ENCODE measurements at regions not wholly inside any gene's neighbourhood (a gene's known extent, or its start where the extent isn't known, plus 50 kb on each side); places are given as distances from the start of the nearest gene placed in this dataset.

- no peak for DNase-seq
Measured at GRCh38 chr15:46266661-46267060, 631.8 kb downstream of the SQOR start.

GRCh38 chr15:46270481-46271147, 635.8 kb downstream of the SQOR start:
- DNase-seq, result no peak

DNA sequence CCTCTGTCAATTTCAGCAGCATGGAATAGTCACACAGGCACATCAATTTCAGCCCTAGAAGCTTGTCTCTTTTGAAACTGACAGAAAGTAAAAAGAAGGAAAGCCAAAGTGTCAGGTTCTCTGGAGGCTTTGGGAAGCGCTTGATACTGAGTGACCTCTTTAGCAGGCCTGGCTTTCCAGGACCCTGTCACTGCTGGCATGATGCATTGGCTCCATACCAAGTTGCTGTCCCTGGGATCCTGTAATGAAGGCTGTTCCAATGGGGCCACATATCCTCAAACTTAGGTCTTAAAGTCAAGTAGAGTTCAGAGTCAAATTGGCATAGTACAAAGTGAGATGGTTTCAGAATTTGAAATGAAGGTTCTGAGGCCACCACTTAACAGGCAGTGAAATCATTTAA, 640.9 kb downstream of the SQOR start:
- no peak for DNase-seq

DNA sequence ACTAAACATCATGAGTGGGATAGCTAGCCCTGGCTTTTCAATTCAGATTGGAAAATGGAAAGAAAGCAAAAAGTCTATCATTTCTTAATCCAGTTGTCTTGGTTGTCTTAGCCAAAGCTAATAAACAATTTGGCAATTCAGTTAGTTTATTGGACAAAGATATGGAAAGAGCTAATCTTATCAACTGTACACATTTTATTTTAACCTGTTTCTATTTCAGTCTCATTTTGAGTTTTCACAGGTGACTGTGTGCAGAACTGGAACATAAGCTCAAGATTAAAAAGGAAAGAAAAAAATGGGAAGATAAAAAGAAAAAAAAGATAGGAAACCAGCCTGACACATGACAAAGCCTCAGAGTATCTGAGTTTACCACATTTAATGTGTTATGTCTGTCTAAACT, 642.6 kb downstream of the SQOR start:
- no peak for DNase-seq

- DNase-seq, result no peak
Measured at GRCh38 chr15:46278062-46278461, 643.2 kb downstream of the SQOR start.

- DNase-seq, result no peak
Measured at GRCh38 chr15:46278486-46279090, 643.8 kb downstream of the SQOR start.

- no peak for DNase-seq
Measured at GRCh38 chr15:46280762-46281542, 646.1 kb downstream of the SQOR start.

DNA sequence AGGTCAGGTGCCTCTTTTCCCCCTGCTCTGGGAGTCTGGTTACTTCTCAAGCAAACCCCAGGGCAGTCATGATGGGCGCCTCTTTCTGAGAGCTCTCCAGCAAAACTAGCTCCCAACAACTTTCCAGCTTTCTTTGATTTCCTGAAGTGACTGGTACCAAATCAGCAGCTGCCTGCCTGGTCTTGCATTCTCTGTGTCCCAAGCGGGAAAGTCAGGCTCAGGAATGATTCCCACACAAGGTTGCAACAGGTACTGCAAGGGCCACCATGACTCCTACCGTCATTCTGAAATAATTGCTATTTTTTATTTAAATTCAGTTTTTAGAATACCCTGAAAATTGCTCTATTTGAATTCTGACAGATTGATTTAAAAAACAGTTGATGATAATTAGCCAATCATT, 658.7 kb downstream of the SQOR start:
- no peak for DNase-seq

- no peak for DNase-seq
Measured at GRCh38 chr15:46296002-46296401, 661.2 kb downstream of the SQOR start.

GRCh38 chr15:46296797-46297196, 662.0 kb downstream of the SQOR start:
- DNase-seq, result no peak

- DNase-seq, result no peak
Measured at GRCh38 chr15:46297766-46298165, 662.9 kb downstream of the SQOR start.

GRCh38 chr15:46300716-46301115, 665.9 kb downstream of the SQOR start:
- no peak for DNase-seq

- DNase-seq, result no peak
Measured at GRCh38 chr15:46301291-46301690, 666.5 kb downstream of the SQOR start.

GRCh38 chr15:46301826-46302225, 667.0 kb downstream of the SQOR start:
- DNase-seq, result no peak

DNA sequence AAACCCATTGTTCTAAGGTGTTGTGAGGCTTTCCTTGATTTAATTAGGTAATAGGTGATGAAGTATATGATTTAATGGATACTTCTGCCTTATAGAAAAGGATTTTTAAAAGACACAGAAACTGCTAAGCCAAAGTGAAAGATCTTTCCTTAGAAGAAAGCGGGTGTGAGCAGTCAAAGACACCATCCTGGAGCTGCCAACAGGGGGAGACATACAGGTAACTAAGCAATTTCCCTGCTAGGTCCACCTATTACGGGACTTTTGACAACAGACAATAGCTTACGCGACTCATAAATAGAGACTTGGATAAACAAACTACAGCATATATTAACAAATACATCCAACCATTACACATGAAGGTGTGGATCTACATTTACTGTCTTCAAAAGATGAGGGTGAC, 669.5 kb downstream of the SQOR start:
- no peak for DNase-seq

DNA sequence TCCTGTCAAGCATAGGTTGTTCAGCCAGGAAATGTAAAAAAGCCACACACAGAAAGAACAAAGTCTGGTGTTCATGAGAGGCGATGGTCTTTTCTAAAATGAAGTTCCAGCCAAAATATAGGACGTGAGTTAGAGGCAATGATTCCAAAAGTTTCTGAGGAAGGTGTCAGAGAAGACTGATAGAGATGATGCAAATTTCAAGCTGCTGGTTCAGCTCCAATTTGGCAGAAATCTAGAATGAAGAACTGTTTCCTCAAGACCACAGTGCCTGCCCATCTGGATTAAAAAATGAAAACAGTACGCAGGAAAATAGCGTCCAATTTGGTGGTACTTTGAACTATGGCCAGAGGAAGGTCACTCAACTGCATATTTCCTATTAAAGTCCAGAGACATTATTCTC, 672.9 kb downstream of the SQOR start:
- DNase-seq, result no peak

GRCh38 chr15:46309914-46310313, 675.1 kb downstream of the SQOR start:
- DNase-seq, result no peak

- DNase-seq, result no peak
Measured at GRCh38 chr15:46312133-46312740, 677.4 kb downstream of the SQOR start.

GRCh38 chr15:46315434-46315833, 680.6 kb downstream of the SQOR start:
- no peak for DNase-seq

GRCh38 chr15:46316024-46316423, 681.2 kb downstream of the SQOR start:
- no peak for DNase-seq

DNA sequence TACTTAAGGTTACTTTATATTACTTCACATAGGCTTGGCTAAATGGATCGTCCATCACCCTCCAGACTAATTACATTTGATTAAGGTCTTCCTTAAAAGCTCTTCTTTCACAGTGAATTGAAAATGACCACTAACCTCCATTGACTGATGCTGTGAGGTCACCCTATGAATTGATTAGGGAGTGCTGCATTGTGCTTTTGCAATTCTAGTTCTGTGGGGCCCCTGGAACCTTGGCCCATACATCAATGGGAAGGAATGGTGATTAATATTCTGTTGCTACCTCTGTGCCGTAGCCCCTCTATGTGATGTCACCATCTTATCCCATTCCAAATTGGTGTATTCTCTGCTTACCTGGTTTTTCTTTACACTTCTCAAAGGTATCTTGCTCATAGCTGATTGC, 682.2 kb downstream of the SQOR start:
- no peak for DNase-seq

DNA sequence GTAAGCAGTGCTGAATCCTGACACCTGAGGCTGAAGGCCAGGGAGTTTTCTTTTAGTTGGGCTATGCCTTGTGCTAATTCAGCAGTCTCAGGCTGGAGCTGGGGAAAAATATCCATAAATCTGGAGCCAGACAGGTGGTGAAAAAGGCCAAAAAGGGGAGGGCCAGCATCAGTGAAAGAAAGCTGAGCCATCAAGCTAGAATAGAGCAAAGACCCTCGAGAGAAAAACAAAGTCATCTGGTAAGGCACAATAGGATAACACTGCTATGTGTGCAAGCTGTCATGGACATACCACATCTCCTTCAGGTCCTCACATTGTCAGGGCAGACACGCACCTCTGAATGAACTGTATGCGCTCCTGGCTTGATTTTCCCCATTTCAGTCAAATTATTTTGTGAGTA, 687.9 kb downstream of the SQOR start:
- no peak for DNase-seq

DNA sequence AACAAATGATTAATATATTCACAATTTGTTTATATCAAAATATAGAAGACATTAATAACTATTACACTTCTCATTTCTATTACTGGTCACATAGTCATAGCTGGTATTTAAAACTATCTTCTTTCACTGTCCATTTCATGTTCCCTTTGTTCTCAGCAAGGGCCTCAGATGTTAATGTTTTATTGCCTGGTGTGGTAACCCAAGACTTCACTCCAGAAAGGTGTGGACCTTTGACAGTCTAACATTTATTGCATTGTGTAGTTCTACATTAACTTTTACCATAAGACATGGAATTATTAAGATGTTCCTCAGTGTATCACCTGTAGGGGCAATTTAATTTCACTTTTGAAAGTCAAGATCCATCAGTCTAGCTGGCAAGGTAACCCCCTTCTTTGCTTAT, 691.3 kb downstream of the SQOR start:
- DNase-seq, result no peak

GRCh38 chr15:46328821-46329220, 694.0 kb downstream of the SQOR start:
- no peak for DNase-seq

Measured in NCI-H226 (cell line).